HG03460 (cell line): ENCODE measurements at regions not wholly inside any gene's neighbourhood (a gene's known extent, or its start where the extent isn't known, plus 50 kb on each side); places are given as distances from the start of the nearest gene placed in this dataset.
"Not testable (repeated sequence)": the region's sequence is repeated elsewhere in the genome, so short reads cannot be mapped to it uniquely, and the experiment has no call there.

Source experiments
- ATAC-seq: cut with Tn5 transposase; IDR thresholded peaks from one replicate; pipeline ENCODE4 v1.9.1; 2021; ENCODE audit not compliant: unreplicated experiment

DNA sequence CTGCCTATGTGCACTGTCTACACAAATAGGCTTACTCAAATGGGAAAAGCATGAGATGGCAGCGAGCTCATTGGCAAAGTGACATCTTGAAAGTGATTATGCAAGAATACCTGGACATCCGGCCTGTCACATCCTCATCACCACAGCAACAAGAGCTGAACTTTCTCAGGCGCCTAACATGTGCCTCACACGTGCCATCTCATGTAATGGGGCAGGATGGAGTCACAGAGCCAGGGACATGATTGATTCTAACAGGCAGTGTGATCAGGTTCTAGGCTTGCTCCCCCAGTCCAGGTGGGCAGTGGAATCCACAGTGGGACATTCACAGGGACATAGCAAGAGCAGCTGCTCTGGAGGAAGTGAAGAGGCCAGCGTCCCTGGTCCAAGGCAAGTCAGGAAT lies 192.3 kb upstream of the SSTR4 start:
- no peak for ATAC-seq

DNA sequence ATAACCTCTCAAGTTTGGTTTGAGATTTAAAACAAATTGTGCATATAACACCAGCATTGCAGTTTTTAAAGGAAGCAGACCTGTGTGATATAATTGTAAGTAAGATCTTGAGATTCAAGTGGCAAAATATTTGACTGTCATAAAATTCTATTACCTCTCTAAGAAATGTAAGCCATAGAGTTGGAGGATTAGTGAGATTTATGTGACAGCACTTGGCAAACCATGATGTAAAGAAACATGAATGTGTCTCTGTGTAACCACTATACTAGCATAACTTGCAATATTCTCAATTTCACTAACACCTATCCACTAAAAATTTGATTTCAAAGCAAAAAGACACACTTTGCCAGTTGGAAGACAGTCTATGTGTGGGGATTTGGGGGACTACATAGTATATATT lies 190.2 kb upstream of the SSTR4 start:
- ATAC-seq = no peak

DNA sequence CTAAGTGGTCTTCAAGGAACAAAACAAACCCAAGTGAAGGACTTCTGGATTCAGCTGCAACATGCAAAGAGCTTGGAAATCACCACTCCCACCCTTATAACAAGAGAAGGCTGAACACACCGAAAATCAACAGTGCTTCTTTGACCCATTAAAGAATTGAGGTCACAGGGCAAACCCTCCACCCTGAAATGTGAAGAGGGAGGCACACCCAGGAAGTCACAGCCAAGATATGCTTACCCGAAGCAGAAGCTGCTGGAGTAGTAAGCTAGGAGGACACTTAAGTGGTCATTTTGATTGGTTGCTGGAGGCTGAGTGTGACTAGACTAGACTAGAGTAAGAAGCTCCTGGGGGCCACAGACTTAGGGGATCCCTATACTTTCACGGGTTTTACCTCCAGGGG lies 188.2 kb upstream of the SSTR4 start:
- ATAC-seq = no peak

GRCh38 chr20:22848364-22848763 lies 186.7 kb upstream of the SSTR4 start:
- ATAC-seq = no peak

DNA sequence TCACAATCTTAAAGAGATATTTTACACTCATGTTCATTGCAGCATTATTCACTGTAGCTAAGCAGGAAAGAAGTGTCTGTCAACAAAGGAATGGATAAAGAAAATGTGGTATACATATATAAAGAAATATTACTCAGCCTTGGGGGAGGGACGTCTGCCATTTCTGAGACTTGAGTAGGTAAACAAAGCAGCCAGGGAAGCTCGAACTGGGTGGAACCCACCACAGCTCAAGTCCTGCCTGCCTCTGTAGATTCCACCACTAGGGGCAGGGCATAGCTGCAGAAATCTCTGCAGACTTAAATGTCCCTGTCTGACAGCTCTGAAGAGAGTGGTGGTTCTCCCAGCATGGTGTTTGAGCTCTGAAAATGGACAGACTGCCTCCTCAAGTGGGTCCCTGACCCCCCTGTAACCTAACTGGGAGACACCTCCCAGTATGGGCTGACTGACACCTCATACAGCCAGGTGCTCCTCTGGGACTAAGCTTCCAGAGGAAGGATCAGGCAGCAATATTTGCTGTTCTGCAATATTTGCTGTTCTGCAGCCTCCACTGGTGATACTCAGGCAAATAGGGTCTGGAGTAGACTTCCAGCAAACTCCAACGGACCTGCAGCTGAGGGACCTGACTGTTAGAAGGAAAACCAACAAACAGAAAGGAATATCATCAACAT lies 183.3 kb upstream of the SSTR4 start:
- ATAC-seq = not testable (repeated sequence)

DNA sequence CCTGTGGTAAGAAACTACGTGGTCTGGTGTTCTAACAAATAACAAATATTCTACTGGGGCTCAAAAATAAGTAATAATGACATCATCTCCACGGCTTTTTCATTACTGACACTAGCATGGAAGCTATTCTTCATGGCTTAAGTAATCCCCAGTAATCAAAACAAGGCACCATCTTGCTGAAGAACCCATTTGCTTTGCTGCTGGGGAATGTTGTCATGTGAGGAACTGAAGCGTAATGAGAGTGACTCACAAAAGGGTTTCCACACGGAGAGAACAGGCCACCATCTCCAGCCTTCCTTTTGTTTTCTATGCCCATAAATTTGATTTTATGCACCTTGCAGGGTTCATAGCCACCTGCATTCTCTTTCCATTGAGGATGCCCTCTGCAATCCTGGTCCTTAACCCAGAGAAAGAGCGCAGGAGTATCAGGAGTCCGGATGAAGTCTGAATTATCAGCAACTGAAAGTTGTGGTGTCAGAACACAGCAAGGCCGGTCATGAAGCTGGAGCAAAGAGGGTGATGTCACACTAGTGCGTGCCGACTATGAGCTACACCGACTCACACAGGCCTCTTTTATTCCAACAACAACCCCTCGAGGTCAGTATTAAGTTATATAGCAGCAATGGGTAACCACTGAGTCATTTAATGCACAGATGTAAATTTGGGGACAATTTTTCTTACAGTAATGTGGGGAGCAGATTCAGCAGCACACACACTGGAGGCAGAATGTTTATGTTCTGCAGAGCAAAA lies 173.7 kb upstream of the SSTR4 start:
- no peak for ATAC-seq

DNA sequence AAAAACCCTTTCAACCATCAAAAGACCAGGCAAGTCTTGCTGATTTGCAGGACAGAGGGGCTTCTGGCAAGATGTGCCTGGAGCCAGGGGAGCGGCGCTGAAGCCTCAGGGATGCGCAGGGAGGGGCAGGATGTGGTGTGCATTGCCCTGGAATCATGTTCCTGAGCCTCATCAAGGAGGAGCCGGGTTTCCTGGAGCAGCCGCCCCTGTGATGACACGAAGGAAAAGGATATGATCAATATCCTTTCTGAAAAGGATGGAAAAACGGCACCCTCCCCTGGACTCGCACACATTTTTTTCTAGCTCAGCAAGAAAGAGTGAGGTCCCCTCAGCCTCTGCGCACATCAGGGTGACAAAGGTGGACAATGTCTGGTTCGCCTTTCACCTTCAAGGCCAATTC lies 173.1 kb upstream of the SSTR4 start:
- no peak for ATAC-seq

DNA sequence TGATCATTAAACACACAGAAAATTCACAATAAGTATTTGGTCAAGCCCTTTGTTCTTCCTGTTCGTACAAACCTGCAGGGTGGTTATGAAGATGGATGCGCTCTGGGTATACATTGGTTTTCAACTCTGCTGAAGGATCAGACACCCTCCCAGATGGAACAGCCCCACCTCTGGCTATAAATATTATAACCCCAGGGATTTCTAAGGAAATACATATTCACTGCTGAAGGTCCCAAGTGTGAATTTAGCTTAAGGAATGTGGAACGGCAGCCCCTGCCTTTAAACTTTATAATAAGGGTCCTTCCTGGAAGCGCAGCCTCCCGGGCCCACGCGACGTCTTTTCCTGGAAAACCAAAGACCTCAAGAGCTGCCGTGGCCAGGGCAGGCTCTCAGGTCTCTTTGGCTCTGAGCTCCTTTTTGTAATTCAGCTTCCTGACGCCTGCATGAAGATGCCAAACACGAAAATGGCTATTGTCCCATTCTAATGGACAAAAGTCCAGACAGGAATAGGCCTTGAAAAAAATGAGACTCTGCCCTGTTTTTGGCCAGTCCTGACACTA lies 172.4 kb upstream of the SSTR4 start:
- ATAC-seq = no peak

DNA sequence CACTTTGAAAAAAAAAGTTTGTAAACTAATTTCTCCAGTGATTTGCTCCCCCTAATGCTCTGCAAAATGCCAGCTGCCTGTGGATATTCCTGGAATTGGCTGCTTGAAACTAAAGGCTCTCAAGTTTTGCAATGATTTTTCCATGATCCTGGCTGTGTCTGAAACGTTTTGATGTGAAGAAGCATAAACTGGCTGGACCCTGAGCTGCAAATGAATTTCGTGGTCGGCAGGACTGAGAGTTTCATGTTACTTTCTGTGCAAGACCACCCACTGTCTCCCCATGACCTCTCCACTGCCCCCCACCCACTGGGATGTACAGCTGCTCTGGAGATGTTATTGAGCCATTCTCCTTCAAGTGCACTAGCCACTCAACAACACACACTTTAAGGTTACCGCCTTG lies 171.3 kb upstream of the SSTR4 start:
- ATAC-seq = no peak

- no peak for ATAC-seq
Observed at GRCh38 chr20:22866812-22867341, 168.2 kb upstream of the SSTR4 start.

DNA sequence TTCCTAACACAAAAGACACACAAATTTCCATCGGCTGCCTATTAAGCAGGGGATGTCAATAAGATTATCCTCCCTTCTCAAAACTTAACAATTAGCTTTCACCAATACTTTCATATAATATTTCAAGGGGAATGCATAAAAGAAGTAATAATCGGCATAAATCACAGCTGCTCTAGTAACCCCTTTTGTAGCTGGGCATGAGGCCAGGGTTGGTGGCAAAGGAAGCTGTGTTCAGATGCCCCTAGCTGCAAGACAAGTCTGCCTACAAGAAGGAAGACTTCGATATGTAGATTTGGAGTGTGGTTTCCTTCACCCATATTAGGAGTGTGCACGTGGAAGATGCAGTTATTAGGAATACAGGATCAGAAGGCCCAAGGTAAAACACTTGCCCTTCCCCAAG lies 156.9 kb upstream of the SSTR4 start:
- ATAC-seq = no peak

DNA sequence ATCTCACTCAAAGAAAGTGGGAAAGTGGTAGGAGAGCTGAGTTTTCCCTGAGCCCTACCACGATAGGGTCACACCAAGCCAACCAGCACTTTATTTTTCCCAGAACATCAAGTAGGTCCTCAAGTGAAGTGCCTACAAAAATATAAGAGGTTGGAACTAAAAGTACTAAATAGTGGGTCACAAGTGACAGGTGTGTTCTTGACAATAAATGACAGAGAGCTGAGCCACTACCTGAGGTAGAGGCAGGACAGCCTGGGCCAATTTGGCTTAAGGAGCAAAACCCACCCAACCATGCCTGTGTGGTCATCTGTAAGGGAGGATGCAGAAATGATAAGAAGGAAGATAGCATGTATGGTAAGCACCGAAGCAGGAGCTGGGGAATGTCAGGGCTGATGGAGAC lies 154.8 kb upstream of the SSTR4 start:
- ATAC-seq = no peak

DNA sequence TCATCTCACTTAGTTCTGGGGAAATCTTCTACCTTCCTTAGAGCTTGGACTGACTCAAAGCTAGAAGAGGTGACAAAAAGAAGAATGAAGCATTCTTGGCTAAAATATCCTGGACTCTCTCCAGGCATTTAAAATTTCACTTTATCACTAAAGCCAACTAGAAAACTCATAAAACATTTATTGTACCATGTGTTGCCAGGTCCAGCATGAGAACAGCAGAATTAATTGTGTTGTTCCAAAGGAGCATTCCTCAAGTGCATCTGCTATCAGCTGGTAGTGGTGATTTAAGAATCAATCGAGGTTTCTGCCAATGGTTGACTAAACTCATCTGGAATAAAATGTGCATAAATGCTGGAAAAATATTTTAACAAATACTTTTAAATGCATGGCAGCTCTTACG lies 147.3 kb upstream of the SSTR4 start:
- ATAC-seq = no peak

- no peak for ATAC-seq
Observed at GRCh38 chr20:22890594-22891300, 144.4 kb upstream of the SSTR4 start.

- no peak for ATAC-seq
Observed at GRCh38 chr20:22901164-22901563, 133.9 kb upstream of the SSTR4 start.

- no peak for ATAC-seq
Observed at GRCh38 chr20:22901921-22902320, 133.2 kb upstream of the SSTR4 start.

DNA sequence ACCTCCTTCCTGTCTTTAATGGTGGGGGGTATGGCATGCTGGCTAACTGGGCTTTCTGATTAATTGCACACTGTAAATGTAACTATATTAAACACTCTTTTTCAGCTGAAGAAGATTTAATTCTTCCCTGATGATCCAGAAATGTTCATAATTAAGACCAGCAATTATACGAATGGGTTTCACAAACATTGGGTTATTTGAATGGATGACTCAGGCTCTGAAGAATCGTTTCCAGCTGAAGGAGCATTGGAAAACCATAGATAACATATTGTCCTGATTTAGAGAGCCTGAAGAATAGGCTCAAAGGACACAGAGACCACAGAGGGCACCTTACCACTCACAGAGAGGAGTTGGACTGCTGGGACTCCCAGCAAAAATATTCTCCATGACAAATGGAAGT lies 130.7 kb upstream of the SSTR4 start:
- no peak for ATAC-seq

DNA sequence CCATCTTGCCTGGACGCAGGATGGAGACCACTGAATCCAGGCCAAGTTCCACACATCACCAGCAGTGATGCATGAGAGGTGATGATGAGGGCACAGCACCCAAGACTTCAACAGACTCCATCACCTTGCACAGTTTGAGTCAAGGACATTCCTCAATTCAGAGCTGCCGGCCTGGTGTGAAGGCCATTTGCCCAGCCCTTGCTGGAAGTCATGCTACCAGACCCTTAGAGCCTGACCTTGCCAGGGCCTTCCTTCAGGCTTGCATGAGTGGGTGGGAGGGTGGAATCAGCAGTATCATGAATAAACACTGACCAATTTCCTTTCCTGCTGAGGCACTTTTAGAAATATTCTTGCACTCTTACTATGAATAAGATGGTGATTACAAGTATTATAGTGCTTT lies 130.2 kb upstream of the SSTR4 start:
- ATAC-seq = no peak

DNA sequence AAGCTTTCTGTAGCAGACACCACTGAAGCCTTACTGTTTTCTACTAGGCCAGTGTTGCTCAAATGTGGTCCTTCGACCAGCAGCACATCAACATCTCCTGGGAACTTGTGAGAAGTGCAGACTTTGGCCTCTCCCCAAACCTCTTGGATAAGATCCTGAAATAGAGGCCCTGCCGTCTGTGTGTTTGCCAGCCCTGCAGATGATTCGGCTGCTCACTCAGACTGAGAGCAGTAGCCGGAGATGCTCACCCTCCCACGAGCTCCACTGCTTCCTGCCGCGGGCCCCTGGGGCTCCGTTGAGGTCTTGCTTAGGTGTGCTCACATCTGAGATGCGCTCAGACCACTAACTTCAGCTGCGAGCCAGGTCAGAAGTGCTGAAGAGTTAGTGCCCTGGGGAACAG lies 129.5 kb upstream of the SSTR4 start:
- ATAC-seq = no peak

GRCh38 chr20:22908437-22908836 lies 126.7 kb upstream of the SSTR4 start:
- ATAC-seq = no peak

DNA sequence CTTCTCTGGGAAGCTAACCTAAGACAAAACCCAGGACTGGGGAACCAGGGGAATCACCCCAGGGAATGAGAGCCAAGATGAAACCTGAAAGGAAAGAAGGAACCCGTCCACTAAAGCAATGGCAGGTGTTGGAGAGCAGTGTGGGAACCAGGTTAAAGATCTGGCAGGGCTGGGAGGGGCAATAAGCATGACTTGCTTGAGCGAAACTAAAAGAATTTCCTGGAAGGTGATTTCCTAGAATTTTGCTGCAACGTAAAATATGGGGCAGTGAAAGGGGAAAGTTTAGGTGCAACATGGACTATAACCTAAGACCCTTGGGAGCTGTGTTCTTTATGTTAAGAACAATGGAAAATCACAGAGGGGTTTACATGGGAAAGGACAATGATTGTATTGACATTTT lies 126.2 kb upstream of the SSTR4 start:
- ATAC-seq = no peak

DNA sequence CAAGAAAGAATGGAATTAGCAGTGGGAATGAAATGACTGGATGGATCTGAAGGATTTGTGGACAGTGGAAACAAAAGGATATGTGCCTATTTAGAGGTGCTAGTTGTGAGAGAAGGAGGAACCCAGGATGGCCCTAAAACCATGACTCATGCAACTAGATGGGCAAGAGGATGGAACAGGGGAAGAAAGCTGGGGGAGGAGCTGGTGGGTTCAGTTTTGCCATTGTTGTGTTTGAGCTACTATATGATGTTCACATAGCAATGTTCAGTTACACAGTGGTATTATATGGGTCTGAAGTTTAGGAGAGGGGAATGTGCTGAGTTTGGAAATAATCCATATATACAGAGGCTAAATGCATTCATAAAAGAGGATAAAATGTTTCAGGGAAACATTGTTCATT lies 125.7 kb upstream of the SSTR4 start:
- ATAC-seq = no peak
